ENCODE measurements at regions not wholly inside any gene's neighbourhood (a gene's known extent, or its start where the extent isn't known, plus 50 kb on each side); places are given as distances from the start of the nearest gene placed in this dataset.

- H3K4me3 ChIP-seq: no peak overlapping the region
- H3K27ac ChIP-seq: no peak overlapping the region
- H3K4me1 ChIP-seq: no peaks in the 10 kb centered on the region
- no peaks in the 10 kb centered on the region for H3K9me3 ChIP-seq
- TF ChIP-seq, protein P1, sequence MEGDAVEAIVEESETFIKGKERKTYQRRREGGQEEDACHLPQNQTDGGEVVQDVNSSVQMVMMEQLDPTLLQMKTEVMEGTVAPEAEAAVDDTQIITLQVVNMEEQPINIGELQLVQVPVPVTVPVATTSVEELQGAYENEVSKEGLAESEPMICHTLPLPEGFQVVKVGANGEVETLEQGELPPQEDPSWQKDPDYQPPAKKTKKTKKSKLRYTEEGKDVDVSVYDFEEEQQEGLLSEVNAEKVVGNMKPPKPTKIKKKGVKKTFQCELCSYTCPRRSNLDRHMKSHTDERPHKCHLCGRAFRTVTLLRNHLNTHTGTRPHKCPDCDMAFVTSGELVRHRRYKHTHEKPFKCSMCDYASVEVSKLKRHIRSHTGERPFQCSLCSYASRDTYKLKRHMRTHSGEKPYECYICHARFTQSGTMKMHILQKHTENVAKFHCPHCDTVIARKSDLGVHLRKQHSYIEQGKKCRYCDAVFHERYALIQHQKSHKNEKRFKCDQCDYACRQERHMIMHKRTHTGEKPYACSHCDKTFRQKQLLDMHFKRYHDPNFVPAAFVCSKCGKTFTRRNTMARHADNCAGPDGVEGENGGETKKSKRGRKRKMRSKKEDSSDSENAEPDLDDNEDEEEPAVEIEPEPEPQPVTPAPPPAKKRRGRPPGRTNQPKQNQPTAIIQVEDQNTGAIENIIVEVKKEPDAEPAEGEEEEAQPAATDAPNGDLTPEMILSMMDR (IDR thresholded peaks at IDR 0.05): no peak
- DNase-seq: no peak
- H3K36me3 ChIP-seq: no peaks in the 10 kb centered on the region
- intact Hi-C loops (cut with DNase I; ENCODE audit: low total_unique reads): no loop called here
- H3K27me3 ChIP-seq: no peaks in the 10 kb centered on the region
These were observed 192.7 kb downstream of the GALR1 start for GRCh38 chr18:77442393-77442792.

DNA sequence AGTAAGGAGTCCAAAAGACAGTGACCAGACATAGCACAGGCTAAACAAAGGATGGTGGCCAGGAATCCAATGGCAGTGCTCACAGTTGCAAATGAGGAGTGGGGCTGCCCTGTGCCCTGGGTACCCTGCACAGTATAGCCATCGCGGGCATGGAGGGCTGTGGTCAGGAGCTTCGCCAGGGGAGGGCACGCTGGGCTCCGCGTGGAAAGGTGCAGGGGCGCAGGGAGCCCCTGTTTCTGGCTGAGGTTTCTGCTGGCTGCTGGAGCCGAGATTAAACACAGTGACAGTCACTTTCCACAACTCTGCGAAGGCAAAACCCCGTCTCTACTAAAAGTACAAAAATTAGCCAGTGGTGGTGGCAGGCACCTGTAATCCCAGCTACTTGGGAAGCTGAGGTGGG, 194.7 kb downstream of the GALR1 start:
- DNase-seq: no peak
- Histone ChIP-seq H3K27me3 (no peaks in the 10 kb centered on the region), H3K36me3 (no peaks in the 10 kb centered on the region), H3K9me3 (no peaks in the 10 kb centered on the region), H3K4me1 (no peaks in the 10 kb centered on the region), H3K4me3 (no peak overlapping the region), H3K27ac (no peak overlapping the region)
- TF ChIP-seq, protein P1 (IDR thresholded peaks at IDR 0.05): no peak
- intact Hi-C loops (cut with DNase I; ENCODE audit: low total_unique reads): no loop called here

GRCh38 chr18:77448046-77448445, 198.4 kb downstream of the GALR1 start:
- no peak for DNase-seq
- intact Hi-C loops (cut with DNase I; ENCODE audit: low total_unique reads): no loop called here
- H3K9me3 ChIP-seq: no peaks in the 10 kb centered on the region
- H3K36me3 ChIP-seq: no peaks in the 10 kb centered on the region
- H3K4me3 ChIP-seq: no peak overlapping the region
- no peaks in the 10 kb centered on the region for H3K27me3 ChIP-seq
- TF ChIP-seq, protein P1 (IDR thresholded peaks at IDR 0.05): no peak
- H3K27ac ChIP-seq: no peak overlapping the region
- H3K4me1 ChIP-seq: no peaks in the 10 kb centered on the region

GRCh38 chr18:77455004-77455403, 205.4 kb downstream of the GALR1 start:
- intact Hi-C loops (cut with DNase I; ENCODE audit: low total_unique reads): no loop called here
- TF ChIP-seq, protein P1 (IDR thresholded peaks at IDR 0.05): no peak
- no peaks in the 10 kb centered on the region for H3K27me3 ChIP-seq

GRCh38 chr18:77457681-77458080, 208.0 kb downstream of the GALR1 start:
- no peak for DNase-seq
- TF ChIP-seq, protein P1 (IDR thresholded peaks at IDR 0.05): no peak
- Histone ChIP-seq H3K4me3 (no peak overlapping the region), H3K27ac (no peak overlapping the region), H3K9me3 (no peaks in the 10 kb centered on the region), H3K4me1 (no peaks in the 10 kb centered on the region), H3K36me3 (no peaks in the 10 kb centered on the region), H3K27me3 (no peaks in the 10 kb centered on the region)
- intact Hi-C loops (cut with DNase I; ENCODE audit: low total_unique reads): no loop called here

More at GRCh38 chr18:77455004-77455403, 205.4 kb downstream of the GALR1 start:
- DNase-seq: no peak
- H3K27ac ChIP-seq: no peak overlapping the region
- H3K36me3 ChIP-seq: no peaks in the 10 kb centered on the region
- no peak overlapping the region for H3K4me3 ChIP-seq
- no peaks in the 10 kb centered on the region for H3K4me1 ChIP-seq
- no peaks in the 10 kb centered on the region for H3K9me3 ChIP-seq

DNA sequence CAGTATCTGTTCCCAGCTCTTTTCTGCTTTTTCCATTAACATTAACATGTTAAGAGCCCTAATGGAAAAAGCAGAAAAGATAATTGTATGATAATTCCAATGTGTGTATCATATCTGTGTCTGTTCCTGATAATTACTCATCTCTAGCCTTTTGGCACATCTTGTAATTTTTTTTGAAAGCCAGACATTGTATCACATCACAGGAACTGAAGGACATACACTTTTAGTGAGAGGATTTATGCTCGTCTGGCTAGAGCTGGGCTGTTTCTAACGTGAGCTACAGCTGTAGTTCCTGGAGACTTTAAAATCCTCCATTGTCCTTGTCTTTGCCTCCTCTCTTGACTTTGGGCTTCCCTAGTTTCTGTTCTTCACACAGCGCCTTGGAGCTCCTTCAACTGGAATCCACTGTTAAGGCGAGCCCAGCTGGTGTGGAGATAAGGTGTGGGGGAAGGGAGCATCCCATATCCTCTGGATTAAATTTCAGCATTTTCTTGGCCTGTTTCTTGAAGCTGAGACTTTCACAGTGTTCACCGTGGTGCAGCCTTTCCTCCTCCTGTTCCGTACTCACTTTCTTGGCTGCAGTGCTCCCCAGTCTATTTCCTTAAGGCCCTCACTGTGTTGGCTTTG, 211.5 kb downstream of the GALR1 start:
- intact Hi-C loops (cut with DNase I; ENCODE audit: low total_unique reads): no loop called here
- Histone ChIP-seq H3K36me3 (no peaks in the 10 kb centered on the region), H3K27me3 (no peaks in the 10 kb centered on the region), H3K4me3 (no peak overlapping the region), H3K4me1 (no peaks in the 10 kb centered on the region), H3K27ac (no peak overlapping the region), H3K9me3 (no peaks in the 10 kb centered on the region)
- TF ChIP-seq, protein P1 (IDR thresholded peaks at IDR 0.05): no peak
- no peak for DNase-seq
